HG03571 (cell line): ENCODE measurements at regions not wholly inside any gene's neighbourhood (a gene's known extent, or its start where the extent isn't known, plus 50 kb on each side); places are given as distances from the start of the nearest gene placed in this dataset.
"Not testable (repeated sequence)": the region's sequence is repeated elsewhere in the genome, so short reads cannot be mapped to it uniquely, and the experiment has no call there.

Experiments used
- ATAC-seq: cut with Tn5 transposase; IDR thresholded peaks from one replicate; pipeline ENCODE4 v1.9.1; 2021; ENCODE audit not compliant: unreplicated experiment

- no peak for ATAC-seq
These were observed 817.5 kb downstream of the EFNA5 start for GRCh38 chr5:106853266-106853665.

DNA sequence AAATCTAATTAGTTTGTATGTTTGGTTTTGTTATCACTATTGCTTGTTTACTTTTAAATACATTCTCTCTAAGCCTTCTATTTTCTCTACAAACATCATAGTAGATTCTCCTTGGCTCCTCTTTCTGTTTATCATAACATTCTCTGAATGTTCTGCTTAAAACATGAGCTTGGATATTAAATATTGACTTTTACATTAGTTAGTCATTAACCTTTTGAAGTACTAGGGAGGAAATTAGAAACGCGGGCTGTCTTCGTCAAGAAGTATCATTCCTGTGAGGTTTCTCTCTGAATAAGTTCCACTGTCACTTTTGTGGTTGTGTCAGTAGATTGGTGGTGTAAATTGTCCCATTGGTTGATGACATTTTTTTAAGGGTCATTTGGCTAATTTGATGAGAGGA, 821.5 kb downstream of the EFNA5 start:
- no peak for ATAC-seq

DNA sequence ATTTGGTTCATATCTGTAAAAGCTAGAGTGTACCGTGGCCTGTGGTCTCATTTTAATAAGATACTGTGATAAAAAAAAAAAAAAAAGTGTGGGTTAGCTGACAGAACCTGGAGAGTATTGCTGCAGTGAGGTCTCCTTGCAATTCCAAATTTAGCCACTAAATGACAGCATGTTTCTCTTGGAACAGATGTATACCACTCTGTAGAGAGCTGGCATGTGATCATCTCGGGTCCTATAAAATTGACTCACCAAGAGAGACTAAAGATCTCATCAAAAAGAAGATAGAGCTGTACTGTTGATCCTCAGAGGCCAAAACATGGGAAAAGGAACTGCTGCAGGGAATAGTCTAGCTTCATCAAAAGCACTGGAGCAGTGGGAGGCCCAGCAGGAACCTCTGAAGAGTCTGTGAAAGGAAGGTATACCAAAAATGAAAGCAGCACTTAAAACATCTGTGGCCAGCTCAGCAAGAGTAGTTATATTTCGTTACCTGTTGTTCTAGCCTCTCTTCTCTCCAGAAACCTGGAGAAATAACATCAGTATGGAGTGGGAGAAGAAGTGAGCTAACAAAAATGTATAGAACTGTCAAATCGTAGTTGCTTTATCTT, 826.8 kb downstream of the EFNA5 start:
- no peak for ATAC-seq

DNA sequence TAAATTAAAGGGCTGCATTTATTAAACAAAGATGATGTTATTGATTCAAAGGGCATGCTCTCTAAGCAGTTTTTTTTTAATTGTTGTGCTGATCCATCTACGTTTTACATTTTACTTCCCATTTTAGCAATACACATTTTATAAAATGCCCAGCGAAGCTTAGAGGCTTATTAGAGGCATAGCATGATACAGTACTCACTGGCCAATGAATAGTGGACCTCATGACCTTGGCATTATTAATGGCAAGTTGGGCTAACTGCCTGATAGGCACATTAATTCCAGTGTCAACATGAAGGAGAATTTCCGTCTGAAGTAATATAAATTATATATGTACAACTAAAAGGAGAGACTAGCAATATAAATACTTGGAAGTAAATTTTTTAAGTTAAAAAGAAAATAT, 837.2 kb downstream of the EFNA5 start:
- no peak for ATAC-seq

DNA sequence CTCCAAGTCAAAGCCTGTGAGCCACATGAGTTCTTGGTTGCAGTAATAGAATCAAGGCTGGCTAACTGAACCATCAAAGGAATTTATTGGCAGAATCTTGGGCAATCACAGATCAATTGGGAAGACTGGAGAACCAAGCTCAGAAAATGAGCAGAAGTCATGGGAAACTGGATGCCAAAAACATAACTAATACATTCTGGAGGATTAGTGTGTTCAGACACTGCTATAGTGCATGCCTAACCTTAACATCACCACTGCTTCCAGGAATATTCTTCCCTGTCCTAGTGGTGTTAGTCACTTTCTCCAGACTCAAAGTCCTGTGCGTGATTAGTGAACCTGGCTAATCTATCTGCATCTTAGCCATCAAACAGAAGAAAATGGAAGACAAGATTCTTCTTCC, 843.7 kb downstream of the EFNA5 start:
- no peak for ATAC-seq

DNA sequence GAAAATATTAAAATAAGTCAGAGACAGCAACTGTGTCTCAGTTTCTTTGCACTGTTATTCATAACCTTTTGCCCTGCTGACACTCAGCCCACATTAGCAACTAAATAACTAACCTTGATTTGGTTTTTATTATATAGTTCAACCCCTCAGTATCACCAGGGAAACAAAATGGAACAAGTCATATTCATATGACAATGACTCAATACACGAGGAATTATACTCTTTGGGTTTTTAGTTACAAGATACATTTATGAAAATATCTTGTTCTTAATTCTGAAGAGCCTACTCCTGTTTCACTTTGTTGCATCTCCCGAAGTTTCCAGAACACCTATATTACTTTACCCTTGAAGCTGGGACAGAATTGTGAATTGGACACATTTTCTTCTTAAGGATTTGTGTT, 845.4 kb downstream of the EFNA5 start:
- ATAC-seq: no peak

DNA sequence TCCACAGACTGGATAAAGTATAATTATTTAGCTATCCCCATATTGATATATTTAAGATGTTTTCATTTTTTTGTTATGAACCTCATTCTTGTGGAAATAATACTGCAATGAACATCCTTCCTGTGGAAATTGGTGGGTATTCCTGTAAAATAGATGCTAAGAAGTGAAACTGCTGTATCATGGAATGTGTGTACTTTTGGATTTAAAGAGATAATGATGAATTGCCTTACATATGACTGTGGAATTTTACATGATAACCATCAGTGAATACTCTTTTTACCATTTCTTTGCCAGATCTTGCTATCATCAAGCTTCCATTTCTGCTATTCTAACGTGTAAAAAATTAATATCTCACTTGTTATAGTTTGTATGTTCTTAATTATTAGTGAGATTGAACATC, 847.9 kb downstream of the EFNA5 start:
- no peak for ATAC-seq

- no peak for ATAC-seq
These were observed 852.2 kb downstream of the EFNA5 start for GRCh38 chr5:106818552-106818951.

DNA sequence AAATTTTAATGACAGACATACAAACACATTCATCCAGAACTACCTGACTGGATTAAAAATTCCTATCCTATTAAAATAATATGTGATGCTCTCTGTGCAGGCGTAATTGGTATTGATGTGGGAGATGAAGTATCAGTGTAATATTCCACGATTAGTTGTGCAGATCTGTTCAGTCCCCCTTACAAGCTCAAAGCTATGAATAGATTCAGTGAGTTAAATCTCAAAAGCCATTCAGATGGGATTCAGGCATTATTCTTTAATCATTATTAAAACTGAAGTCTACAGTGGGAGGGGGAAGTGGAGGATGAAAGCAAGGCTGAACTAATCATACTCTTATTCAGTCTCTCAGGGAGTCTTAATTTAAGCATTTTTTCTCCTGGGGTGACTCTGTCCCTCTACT, 855.8 kb downstream of the EFNA5 start:
- ATAC-seq: no peak

DNA sequence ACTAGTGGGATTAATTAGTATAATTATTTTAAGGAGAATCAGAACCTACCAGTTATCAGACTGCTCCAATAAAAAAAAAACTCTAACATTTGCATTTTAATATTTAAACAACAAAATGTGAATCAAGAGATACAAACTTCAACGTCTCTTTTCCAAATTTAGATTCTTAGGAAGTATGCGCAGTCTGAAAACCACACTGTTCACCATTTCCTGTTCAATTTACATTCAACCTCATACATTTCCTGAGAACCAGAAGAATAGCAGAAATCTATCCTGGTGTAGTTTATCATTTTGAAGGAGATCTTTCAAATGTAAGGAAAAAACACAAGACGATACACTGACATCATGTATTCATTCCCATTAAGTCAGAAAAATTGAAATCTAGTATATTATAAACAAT, 869.2 kb downstream of the EFNA5 start:
- ATAC-seq: no peak

DNA sequence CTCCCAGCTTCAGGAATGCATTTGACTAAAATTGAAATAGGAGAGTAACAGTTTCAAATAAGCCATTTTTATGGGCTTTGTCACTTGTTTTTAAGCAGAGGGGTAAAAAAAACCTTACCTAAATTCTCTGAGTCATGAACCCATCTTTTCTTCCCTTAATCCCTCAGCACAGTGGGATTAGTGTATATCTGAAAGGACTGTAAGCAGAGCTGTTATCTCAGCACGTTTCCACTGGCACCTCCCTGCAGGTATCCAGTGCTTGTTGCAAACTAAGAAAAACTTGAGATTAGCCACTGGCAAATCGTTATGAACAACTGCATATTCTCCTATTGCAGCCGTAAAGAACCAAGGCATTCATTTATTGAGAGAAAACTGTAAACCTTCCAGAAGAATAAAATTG, 872.7 kb downstream of the EFNA5 start:
- no peak for ATAC-seq

DNA sequence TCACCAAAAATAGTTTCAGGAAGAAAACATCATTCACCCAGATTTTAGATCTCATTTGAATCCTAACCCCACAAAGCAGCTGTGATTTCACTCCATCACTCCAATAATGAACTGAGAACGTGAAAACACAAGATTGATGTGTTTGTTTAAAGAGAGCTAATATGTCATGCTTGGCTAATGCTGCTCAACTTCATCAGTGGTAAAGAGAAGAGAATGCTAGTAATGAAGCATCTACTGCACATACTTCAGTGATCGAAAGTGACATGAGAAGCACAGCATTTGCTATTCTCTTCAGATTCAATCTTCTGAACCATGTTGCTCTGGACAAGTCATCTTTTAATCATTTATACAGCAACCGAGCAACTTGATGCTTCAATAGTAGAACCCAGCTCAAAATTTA, 874.7 kb downstream of the EFNA5 start:
- no peak for ATAC-seq

DNA sequence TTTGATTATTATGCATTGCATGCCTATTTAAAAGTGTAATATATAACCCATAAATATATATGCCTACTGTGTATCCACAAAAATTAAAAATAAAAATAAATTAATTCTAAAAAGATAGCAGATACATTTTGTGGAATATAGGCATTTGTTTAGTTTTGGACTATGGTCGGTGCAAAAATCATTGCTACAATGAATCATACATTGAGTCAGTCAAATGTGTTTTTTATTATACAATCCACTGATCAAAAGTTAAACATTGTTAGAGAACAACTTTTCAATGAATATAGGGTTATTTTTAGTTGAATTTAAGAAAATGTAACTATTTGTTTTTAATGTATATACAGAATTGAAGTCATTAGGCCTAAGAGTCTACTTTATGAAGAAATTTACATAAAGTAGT, 885.9 kb downstream of the EFNA5 start:
- ATAC-seq: no peak

DNA sequence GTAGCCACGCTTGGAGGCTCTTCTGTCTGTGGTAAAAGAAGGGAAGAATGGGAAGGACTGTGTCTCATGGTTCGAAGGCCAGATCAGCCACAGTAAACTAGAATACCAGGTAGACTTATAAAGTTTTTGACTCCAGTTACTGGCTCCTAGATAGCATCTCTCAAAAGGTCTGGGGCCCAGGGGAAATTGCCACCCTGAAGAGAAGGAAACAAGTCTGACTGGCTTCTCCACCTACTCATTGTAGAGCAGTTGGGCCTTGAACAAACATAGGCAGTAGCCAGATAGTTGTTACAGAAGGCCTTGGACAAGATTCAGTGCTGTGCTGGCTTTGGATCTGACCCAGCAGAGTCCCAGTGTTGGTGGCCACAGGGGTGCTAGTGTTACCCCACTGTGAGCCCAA, 890.4 kb downstream of the EFNA5 start:
- no peak for ATAC-seq

DNA sequence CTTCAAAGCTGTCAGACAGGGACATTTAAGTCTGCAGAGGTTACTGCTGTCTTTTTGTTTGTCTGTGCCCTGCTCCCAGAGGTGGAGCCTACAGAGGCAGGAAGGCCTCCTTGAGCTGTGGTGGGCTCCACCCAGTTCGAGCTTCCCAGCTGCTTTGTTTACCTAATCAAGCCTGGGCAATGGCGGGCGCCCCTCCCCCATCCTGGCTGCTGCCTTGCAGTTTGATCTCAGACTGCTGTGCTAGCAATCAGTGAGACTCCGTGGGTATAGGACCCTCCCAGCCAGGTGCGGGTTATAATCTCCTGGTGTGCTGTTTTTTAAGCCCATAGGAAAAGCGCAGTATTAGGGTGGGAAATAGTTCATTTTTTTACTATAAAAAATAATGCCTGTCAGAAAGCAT, 894.2 kb downstream of the EFNA5 start:
- not testable (repeated sequence) for ATAC-seq

GRCh38 chr5:106768392-106768791, 902.3 kb downstream of the EFNA5 start:
- no peak for ATAC-seq

DNA sequence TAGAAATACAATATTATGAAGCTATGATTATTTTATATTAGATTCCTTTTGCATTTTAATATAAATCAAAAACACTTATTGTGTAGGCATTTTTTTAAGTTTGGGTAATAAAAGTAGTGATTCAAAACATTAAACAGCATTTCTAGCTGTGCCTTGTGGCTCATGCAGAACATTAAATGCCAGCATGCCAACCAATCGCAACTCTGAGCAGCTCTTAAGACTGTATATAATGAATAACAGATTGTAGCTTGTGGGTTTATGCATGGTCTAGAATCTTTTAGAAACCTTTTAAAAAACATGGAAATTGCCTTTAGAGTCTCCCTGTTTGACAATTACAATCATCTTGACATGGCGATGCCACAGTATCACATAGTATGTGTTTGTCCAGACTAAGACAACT, 903.8 kb downstream of the EFNA5 start:
- no peak for ATAC-seq

- no peak for ATAC-seq
These were observed 911.2 kb downstream of the EFNA5 start for GRCh38 chr5:106759581-106759980.

DNA sequence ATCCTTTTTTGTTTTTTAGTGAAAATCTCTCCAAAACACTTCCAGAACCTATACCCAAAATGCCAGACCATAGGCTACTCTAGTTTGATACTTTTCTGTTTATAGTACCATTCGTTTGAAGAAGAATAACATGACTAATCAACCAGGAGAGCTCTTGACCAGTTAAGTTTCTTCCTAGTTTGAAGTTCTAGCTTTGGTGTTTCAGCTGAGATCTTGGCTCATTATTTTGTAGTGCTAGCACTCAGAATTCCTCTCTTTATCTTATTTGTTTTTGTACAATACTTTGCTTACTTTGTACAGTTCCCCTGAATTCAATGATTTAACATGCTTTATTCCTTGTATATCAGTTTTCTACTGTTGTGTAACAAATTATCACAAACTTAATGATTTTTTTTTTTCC, 911.6 kb downstream of the EFNA5 start:
- no peak for ATAC-seq

GRCh38 chr5:106757672-106758071, 913.1 kb downstream of the EFNA5 start:
- no peak for ATAC-seq

DNA sequence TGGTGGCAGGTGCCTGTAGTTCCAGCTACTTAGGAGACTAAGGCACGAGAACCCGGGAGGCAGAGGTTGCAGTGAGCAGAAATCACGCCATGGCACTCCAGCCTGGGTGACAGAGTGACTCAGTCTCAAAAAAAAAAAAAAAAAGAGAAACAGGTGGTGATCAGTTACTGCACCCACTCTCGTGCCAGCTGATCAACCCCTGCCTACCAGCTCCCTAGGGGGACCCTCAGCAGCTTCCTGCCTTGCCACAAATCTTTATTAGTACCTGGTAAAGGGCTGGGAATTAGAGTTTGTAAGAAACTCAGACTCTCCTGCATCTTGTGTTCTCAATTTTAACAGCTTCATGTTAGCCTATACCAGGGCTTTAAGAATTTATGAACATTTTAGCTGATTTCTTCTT, 914.9 kb downstream of the EFNA5 start:
- ATAC-seq: no peak

GRCh38 chr5:106755066-106755465, 915.7 kb downstream of the EFNA5 start:
- no peak for ATAC-seq

DNA sequence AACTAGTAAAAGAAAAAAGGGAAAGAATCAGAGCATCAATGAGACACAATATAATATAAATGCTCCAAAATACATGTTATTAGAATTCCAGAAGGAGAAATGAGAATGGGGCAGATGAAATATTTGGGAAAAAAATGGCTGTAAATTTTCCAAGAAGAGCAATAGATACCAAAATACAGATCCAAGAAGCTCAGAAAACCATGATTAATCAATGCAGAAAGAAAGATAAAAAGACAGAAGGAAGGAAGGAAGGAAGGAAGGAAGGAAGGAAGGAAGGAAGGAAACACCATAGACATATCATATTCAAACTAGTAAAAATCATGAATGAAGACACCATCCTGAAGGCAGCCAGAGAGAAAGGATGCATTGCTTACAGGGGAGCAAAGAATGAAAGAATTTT, 920.9 kb downstream of the EFNA5 start:
- ATAC-seq: no peak

GRCh38 chr5:106739127-106739526, 931.6 kb downstream of the EFNA5 start:
- ATAC-seq: no peak
